DOHH2 (cell line): ENCODE measurements at regions not wholly inside any gene's neighbourhood (a gene's known extent, or its start where the extent isn't known, plus 50 kb on each side); places are given as distances from the start of the nearest gene placed in this dataset.

ENCODE experiments used
- H3F3A ChIP-seq: fragments of 200-600 bp; sonication (generic), shearing (Covaris generic); 2 replicates; pipeline ENCODE4 v1.6.0; 2016; ENCODE audit warnings: antibody characterized with exemption, mild to moderate bottlenecking; ENCODE audit not compliant: control insufficient read depth, insufficient read depth
- H3K27ac ChIP-seq: fragments of 200-600 bp; sonication (generic); 2 replicates; pipeline ENCODE4 v1.5.1; 2014; ENCODE audit warnings: low read depth, mild to moderate bottlenecking, low read length, moderate library complexity
- H3K27me3 ChIP-seq: fragments of 200-600 bp; sonication (generic); 2 replicates; pipeline ENCODE4 v1.6.1; 2014; ENCODE audit warnings: mild to moderate bottlenecking, low read length, mixed read lengths; ENCODE audit not compliant: control insufficient read depth
- H3K36me3 ChIP-seq: fragments of 200-600 bp; sonication (generic); 2 replicates; pipeline ENCODE4 v1.6.1; 2014; ENCODE audit warnings: mild to moderate bottlenecking, low read length, moderate library complexity, mixed read lengths; ENCODE audit not compliant: control insufficient read depth
- H3K4me1 ChIP-seq: fragments of 200-600 bp; sonication (generic); 2 replicates; pipeline ENCODE4 v1.6.1; 2014; ENCODE audit warnings: mild to moderate bottlenecking, low read length, mixed read lengths; ENCODE audit not compliant: control insufficient read depth
- H3K4me2 ChIP-seq: fragments of 200-600 bp; sonication (generic); 2 replicates; pipeline ENCODE4 v1.6.0; 2014; ENCODE audit warnings: mild to moderate bottlenecking, low read length, moderate library complexity
- H3K4me3 ChIP-seq: fragments of 200-600 bp; sonication (generic); 2 replicates; pipeline ENCODE4 v1.5.1; 2014; ENCODE audit warnings: mild to moderate bottlenecking, low read length, mixed read lengths
- H3K79me2 ChIP-seq: fragments of 200-600 bp; sonication (generic); 2 replicates; pipeline ENCODE4 v1.6.1; 2014; ENCODE audit warnings: mild to moderate bottlenecking, low read length, mixed read lengths; ENCODE audit not compliant: control insufficient read depth
- H3K9me2 ChIP-seq: fragments of 200-600 bp; sonication (generic); replicated peaks from 2 replicates; pipeline ENCODE4 v1.6.1; 2014; ENCODE audit warnings: mild to moderate bottlenecking, low read length, mixed read lengths; ENCODE audit not compliant: control insufficient read depth
- H3K9me3 ChIP-seq: fragments of 200-600 bp; sonication (generic); 2 replicates; pipeline ENCODE4 v1.6.1; 2014; ENCODE audit warnings: antibody characterized with exemption, low read length, mixed read lengths; ENCODE audit not compliant: control insufficient read depth, insufficient read depth
- H4K20me1 ChIP-seq: fragments of 200-600 bp; sonication (generic); 2 replicates; pipeline ENCODE4 v1.6.0; 2014; ENCODE audit warnings: low read depth, mild to moderate bottlenecking, antibody characterized with exemption, low read length, moderate library complexity; ENCODE audit not compliant: control insufficient read depth, insufficient read depth
- EZH2phosphoT487 ChIP-seq: fragments of 200-600 bp; sonication (generic); IDR thresholded peaks from 2 replicates; pipeline ENCODE4 v1.6.1; 2017; ENCODE audit warnings: borderline replicate concordance, mild to moderate bottlenecking, antibody characterized with exemption, low read length, moderate library complexity, mixed read lengths
- TF ChIP-seq, protein P1 (sequence below): fragments of 200-600 bp; sonication (generic); IDR thresholded peaks from one replicate; pipeline ENCODE4 v1.5.1; 2014; ENCODE audit warnings: antibody characterized with exemption, mild to moderate bottlenecking, low read depth, low read length; ENCODE audit not compliant: poor library complexity, severe bottlenecking

DNA sequence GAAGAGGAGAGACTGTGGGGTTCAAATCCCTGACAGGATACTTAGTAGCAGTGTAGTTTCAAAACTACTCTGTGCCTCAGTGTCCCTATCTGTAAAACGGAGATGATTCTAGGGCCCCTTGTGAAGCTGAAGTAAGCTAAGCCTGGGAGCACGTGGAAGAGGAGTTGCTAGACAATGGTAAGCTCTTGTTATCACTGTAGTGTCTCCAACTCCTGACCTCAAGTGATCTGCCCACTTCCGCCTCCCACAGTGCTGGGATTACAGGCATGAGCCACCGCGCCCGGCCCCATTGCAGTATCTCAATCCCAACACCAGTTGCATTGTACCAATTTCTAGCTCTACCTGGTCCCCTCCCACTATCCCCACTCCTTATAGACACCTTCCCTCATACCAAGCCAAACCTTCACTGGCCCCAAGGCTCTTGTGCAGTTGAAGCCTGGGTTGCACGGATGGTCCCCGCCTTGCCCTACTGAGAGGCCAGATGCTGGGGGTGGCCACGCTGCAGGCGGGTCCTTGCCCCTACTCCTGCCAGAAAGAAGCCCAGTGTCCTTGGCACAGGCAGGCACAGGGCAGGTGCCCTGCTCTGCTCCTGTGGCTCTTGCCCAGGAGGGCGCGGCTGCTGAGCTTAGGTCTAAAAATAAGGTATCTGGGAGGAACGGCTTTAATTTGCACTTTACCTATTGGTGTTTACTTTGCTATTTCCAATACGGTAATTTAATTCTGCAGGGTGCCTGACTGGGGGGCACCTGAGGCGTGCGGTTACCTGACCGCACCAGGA lies 118.1 kb downstream of the VEGFA start:
- peaks cover 3% of the 10 kb centered on the region; the same call in 1 of the 2 replicates for H3K27me3 ChIP-seq
- H3K9me2 ChIP-seq: no peaks in the 10 kb centered on the region
- H3K27ac ChIP-seq: no peak overlapping the region
- no peaks in the 10 kb centered on the region for H4K20me1 ChIP-seq
- H3K4me2 ChIP-seq: no peak overlapping the region
- no peaks in the 10 kb centered on the region for H3K9me3 ChIP-seq
- H3K4me1 ChIP-seq: peaks cover 10% of the 10 kb centered on the region
- no peaks in the 10 kb centered on the region for H3K79me2 ChIP-seq
- H3F3A ChIP-seq: no peaks in the 10 kb centered on the region
- H3K36me3 ChIP-seq: no peaks in the 10 kb centered on the region
- no peak for TF ChIP-seq EZH2phosphoT487
- TF ChIP-seq, protein P1, sequence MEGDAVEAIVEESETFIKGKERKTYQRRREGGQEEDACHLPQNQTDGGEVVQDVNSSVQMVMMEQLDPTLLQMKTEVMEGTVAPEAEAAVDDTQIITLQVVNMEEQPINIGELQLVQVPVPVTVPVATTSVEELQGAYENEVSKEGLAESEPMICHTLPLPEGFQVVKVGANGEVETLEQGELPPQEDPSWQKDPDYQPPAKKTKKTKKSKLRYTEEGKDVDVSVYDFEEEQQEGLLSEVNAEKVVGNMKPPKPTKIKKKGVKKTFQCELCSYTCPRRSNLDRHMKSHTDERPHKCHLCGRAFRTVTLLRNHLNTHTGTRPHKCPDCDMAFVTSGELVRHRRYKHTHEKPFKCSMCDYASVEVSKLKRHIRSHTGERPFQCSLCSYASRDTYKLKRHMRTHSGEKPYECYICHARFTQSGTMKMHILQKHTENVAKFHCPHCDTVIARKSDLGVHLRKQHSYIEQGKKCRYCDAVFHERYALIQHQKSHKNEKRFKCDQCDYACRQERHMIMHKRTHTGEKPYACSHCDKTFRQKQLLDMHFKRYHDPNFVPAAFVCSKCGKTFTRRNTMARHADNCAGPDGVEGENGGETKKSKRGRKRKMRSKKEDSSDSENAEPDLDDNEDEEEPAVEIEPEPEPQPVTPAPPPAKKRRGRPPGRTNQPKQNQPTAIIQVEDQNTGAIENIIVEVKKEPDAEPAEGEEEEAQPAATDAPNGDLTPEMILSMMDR: no peak
- H3K4me3 ChIP-seq: no peak overlapping the region

DNA sequence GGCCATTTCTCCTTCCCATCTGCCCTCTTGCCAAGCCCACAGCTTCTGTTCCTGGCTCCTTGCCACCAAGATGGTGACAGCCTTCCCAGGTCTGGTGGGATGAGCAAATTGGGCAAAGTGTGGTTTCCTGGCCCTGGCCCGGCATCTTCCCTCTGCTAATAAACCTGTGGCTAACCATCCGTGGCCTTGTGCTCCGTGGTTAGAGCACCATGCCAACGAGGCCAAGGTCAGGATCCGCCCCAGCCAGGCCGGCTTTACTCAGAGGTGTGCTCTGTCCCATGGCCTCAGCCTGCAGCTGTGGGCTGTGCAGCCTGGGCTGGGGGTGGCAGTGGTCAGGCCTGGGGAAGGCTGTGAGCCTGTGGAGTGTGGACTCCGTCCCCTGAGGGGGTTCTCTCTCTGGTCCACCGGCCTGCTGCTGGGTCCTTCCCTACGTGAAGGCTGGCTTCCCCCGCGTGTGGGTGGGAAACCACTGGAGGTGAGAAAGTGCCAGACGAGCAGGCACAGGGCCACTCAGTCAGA lies 117.4 kb downstream of the VEGFA start:
- Histone ChIP-seq H3K36me3 (no peaks in the 10 kb centered on the region), H3F3A (no peaks in the 10 kb centered on the region), H3K4me2 (no peak overlapping the region), H4K20me1 (no peaks in the 10 kb centered on the region), H3K4me3 (no peak overlapping the region), H3K79me2 (no peaks in the 10 kb centered on the region), H3K9me2 (no peaks in the 10 kb centered on the region), H3K27me3 (peaks cover 3% of the 10 kb centered on the region; the same call in 1 of the 2 replicates), H3K4me1 (peaks cover 10% of the 10 kb centered on the region), H3K9me3 (no peaks in the 10 kb centered on the region), H3K27ac (no peak overlapping the region)
- TF ChIP-seq EZH2phosphoT487: no peak
- TF ChIP-seq, protein P1: no peak

DNA sequence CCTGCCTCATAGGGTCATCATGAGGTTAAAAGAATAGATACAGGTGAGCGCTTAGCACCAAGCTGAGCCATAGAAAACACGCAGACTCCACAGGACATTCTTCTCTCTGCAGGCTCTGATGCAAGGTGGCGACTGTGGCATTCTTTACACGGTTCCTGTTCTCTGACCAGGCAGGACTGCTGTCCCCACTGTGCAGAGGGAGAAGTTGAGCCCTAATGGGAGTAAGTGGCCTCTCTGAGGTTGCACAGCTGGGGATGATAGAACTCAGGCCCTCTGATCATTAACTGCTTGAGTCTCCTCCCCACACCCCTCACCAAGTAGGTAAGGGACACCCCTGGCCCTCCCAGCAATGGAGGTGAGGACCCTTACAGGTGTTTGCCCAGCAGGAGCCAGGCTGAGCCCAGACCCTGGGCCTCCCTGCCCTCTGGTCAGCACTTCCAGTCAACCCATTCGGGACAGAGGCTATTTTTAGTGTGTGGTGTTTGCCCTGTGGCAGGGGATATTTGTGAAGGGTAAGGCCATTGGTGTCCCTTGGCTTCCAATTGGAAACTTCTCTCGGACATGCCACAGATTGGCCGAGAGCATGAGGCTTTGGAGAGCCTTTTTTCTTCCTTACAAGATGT lies 116.8 kb downstream of the VEGFA start:
- H3F3A ChIP-seq: no peaks in the 10 kb centered on the region
- no peaks in the 10 kb centered on the region for H3K79me2 ChIP-seq
- H3K4me1 ChIP-seq: peaks cover 10% of the 10 kb centered on the region
- TF ChIP-seq, protein P1: no peak
- no peak for TF ChIP-seq EZH2phosphoT487
- peaks cover 3% of the 10 kb centered on the region; the same call in 1 of the 2 replicates for H3K27me3 ChIP-seq
- no peak overlapping the region for H3K27ac ChIP-seq
- H3K36me3 ChIP-seq: no peaks in the 10 kb centered on the region
- H3K4me2 ChIP-seq: no peak overlapping the region
- no peaks in the 10 kb centered on the region for H4K20me1 ChIP-seq
- no peaks in the 10 kb centered on the region for H3K9me3 ChIP-seq
- no peak overlapping the region for H3K4me3 ChIP-seq
- H3K9me2 ChIP-seq: no peaks in the 10 kb centered on the region
